Liver (tissue), 8 donors: ENCODE measurements at regions not wholly inside any gene's neighbourhood (a gene's known extent, or its start where the extent isn't known, plus 50 kb on each side); places are given as distances from the start of the nearest gene placed in this dataset.

ENCODE experiments used
- DNase-seq: peaks from one replicate; pipeline ENCODE4 v3.0.0-alpha.2; 2017; ENCODE audit warnings: low spot score
- H3K27ac ChIP-seq, 2 donors: one replicate each; pipeline ENCODE4 v1.7.0; 2013; ENCODE audit warnings: inconsistent platforms in 2 of 2, low read length in 2 of 2, control low read depth in 1 of 2, low read depth in 1 of 2, mild to moderate bottlenecking in 1 of 2
- H3K27me3 ChIP-seq, 4 donors: one replicate each; pipeline versions ENCODE4 v1.6.1 to v1.7.0; 2013; ENCODE audit warnings: low read length in 3 of 4, inconsistent platforms in 1 of 4, mild to moderate bottlenecking in 1 of 4, moderate library complexity in 1 of 4; ENCODE audit not compliant: control insufficient read depth in 4 of 4, insufficient read depth in 4 of 4
- H3K36me3 ChIP-seq, 4 donors: one replicate each; pipeline versions ENCODE4 v1.6.1 to v1.7.0; 2013; ENCODE audit warnings: low read length in 3 of 4, mild to moderate bottlenecking in 3 of 4, low read depth in 1 of 4, moderate library complexity in 1 of 4; ENCODE audit not compliant: control insufficient read depth in 4 of 4, insufficient read depth in 3 of 4
- H3K4me1 ChIP-seq, 4 donors: one replicate each; pipeline versions ENCODE4 v1.6.1 to v1.7.0; 2013; ENCODE audit warnings: low read length in 3 of 4, mild to moderate bottlenecking in 3 of 4, moderate library complexity in 1 of 4; ENCODE audit not compliant: control insufficient read depth in 4 of 4, insufficient read depth in 4 of 4
- H3K4me3 ChIP-seq, 3 donors: one replicate each; pipeline versions ENCODE4 v1.6.1 to v1.7.0; 2013; ENCODE audit warnings: low read length in 3 of 3, control low read depth in 1 of 3, low read depth in 1 of 3, mild to moderate bottlenecking in 1 of 3
- H3K9ac ChIP-seq, 2 donors: one replicate each; pipeline ENCODE4 v1.7.0; 2013; ENCODE audit warnings: low read length in 2 of 2, mild to moderate bottlenecking in 2 of 2, moderate library complexity in 2 of 2, control low read depth in 1 of 2, low read depth in 1 of 2
- H3K9me3 ChIP-seq, 4 donors: one replicate each; pipeline versions ENCODE4 v1.6.1 to v1.7.0; 2013; ENCODE audit warnings: low read length in 3 of 4; ENCODE audit not compliant: control insufficient read depth in 4 of 4
- CTCF ChIP-seq: fragments of 150-350 bp; IDR thresholded peaks from 2 replicates; pipeline ENCODE4 v1.5.1; 2017; ENCODE audit warnings: improper control_type of control experiment, low read depth, low read length; ENCODE audit not compliant: missing input control
- EGR1 ChIP-seq, 2 donors: IDR thresholded peaks; 2 replicates each; pipeline ENCODE4 v1.6.1; 2016 to 2018; ENCODE audit warnings: antibody characterized with exemption in 2 of 2, low read depth in 2 of 2
- GABPA ChIP-seq, 2 donors: IDR thresholded peaks in 1 of 2; conservative IDR thresholded peaks in 1 of 2; 2 replicates each; pipeline ENCODE4 v1.6.1; 2016; ENCODE audit warnings: antibody characterized with exemption in 2 of 2, mild to moderate bottlenecking in 1 of 2, moderate library complexity in 1 of 2
- HNF4A ChIP-seq, 2 donors: conservative IDR thresholded peaks; 2 replicates each; pipeline ENCODE4 v1.6.1; 2016; ENCODE audit warnings: antibody characterized with exemption in 2 of 2, mild to moderate bottlenecking in 2 of 2
- JUND ChIP-seq, 2 donors: IDR thresholded peaks; 2 replicates each; pipeline ENCODE4 v1.6.1; 2016; ENCODE audit warnings: antibody characterized with exemption in 2 of 2
- MAX ChIP-seq: IDR thresholded peaks from 2 replicates; pipeline ENCODE4 v1.6.1; 2016; ENCODE audit warnings: antibody characterized with exemption
- NR2F2 ChIP-seq: IDR thresholded peaks from 2 replicates; pipeline ENCODE4 v1.6.1; 2016; ENCODE audit warnings: antibody characterized with exemption
- RAD21 ChIP-seq, 2 donors: IDR thresholded peaks; 2 replicates each; pipeline ENCODE4 v1.6.1; 2016; ENCODE audit warnings: antibody characterized with exemption in 2 of 2, mild to moderate bottlenecking in 2 of 2
- REST ChIP-seq: IDR thresholded peaks from 2 replicates; pipeline ENCODE4 v1.6.1; 2016; ENCODE audit warnings: antibody characterized with exemption, mild to moderate bottlenecking
- YY1 ChIP-seq: IDR thresholded peaks from 2 replicates; pipeline ENCODE4 v1.6.1; 2016; ENCODE audit warnings: antibody characterized with exemption, mild to moderate bottlenecking
- ZBTB33 ChIP-seq: IDR thresholded peaks from 2 replicates; pipeline ENCODE4 v1.6.1; 2016; ENCODE audit warnings: antibody characterized with exemption
- WGBS: extraction: QIAGEN DNeasy Blood & Tissue Kit; methylation state at CpG from one replicate; pipeline ENCODE4 v1.1.7; 2013; 5-methylcytosine and 5-hydroxymethylcytosine counted together
- donor health status: healthy.
- donor health status: healthy.
- donor health status: healthy.
- donor health status: healthy.
- donor health status: healthy.

GRCh38 chr2:149716687-149717086, 129.1 kb upstream of the MMADHC start:
- Histone ChIP-seq H3K27me3 (no peaks in the 10 kb centered on the region), H3K36me3 (no peaks in the 10 kb centered on the region), H3K9ac (no peak overlapping the region), H3K4me1 (no peaks in the 10 kb centered on the region), H3K9me3 (no peaks in the 10 kb centered on the region), H3K27ac (no peak overlapping the region), H3K4me3 (no peak overlapping the region)
- TF ChIP-seq GABPA (IDR thresholded peaks at IDR 0.05 in 1 of 2, conservative IDR thresholded peaks at IDR 0.05 in 1 of 2): no peak
- TF ChIP-seq YY1: no peak
- TF ChIP-seq NR2F2: no peak
- no peak for TF ChIP-seq MAX
- TF ChIP-seq EGR1 (IDR thresholded peaks at IDR 0.05; ENCODE audit: low read depth in 2 of 2): no peak
- 92% methylated on average over 6 of the region's 6 CpGs for WGBS
- DNase-seq: no peak

GRCh38 chr2:149715894-149716293, 128.3 kb upstream of the MMADHC start:
- H3K4me1 ChIP-seq: no peaks in the 10 kb centered on the region
- TF ChIP-seq HNF4A (conservative IDR thresholded peaks at IDR 0.05) (peak; percentile 7 to 22), JUND (IDR thresholded peaks at IDR 0.05) (no peak)
- no peak overlapping the region for H3K9ac ChIP-seq
- H3K36me3 ChIP-seq: no peaks in the 10 kb centered on the region
- no peaks in the 10 kb centered on the region for H3K27me3 ChIP-seq
- H3K27ac ChIP-seq: no peak overlapping the region
- 94% methylated on average over 2 of the region's 2 CpGs for WGBS
- no peak for DNase-seq
- no peak overlapping the region for H3K4me3 ChIP-seq
- no peaks in the 10 kb centered on the region for H3K9me3 ChIP-seq

GRCh38 chr2:149715005-149715592, 127.5 kb upstream of the MMADHC start:
- DNase-seq: no peak
- no peak overlapping the region for H3K9ac ChIP-seq
- H3K4me1 ChIP-seq: no peaks in the 10 kb centered on the region
- no peaks in the 10 kb centered on the region for H3K9me3 ChIP-seq
- WGBS: 79% methylated on average over 3 of the region's 3 CpGs
- no peaks in the 10 kb centered on the region for H3K36me3 ChIP-seq
- no peaks in the 10 kb centered on the region for H3K27me3 ChIP-seq
- TF ChIP-seq CTCF: peak; percentile 54
- no peak for TF ChIP-seq ZBTB33
- no peak for TF ChIP-seq REST
- TF ChIP-seq RAD21 (IDR thresholded peaks at IDR 0.05): peak; percentile 71 to 86
- no peak for TF ChIP-seq NR2F2
- no peak overlapping the region for H3K27ac ChIP-seq
- no peak overlapping the region for H3K4me3 ChIP-seq
